ENCODE measurements at regions not wholly inside any gene's neighbourhood (a gene's known extent, or its start where the extent isn't known, plus 50 kb on each side); places are given as distances from the start of the nearest gene placed in this dataset.
A peak's percentile ranks its signal among the peaks of the same experiment; 100 is the strongest.

DNA sequence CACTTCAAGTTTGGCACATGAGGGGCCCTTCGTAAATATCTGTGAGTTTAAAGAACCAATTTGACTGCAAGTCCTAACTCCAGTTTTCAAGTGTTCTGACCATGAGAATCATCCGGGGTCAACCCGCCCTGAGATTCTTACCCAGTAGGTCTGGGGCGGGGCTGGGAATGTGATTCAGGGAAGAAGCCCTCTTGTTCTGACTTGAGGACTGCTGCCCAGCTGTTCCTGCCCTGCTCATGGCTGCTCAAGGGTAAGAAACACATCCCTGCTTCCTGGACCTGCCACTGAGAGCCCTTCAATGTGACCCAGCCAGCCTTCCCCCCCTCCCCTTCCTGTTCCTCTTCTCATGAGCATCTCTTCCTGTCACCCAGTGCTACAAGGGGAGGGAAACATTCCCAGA lies 92.7 kb upstream of the PGRMC2 start:
- TF ChIP-seq CTCF (IDR thresholded peaks at IDR 0.05; ENCODE audit: unreplicated experiment in 3 of 3), result no peak
- no peaks in the 10 kb centered on the region for H3K27me3 Mint-ChIP-seq (ENCODE audit: low read depth)
- H3K4me3 Mint-ChIP-seq, result no peak overlapping the region
- H3K36me3 Mint-ChIP-seq (ENCODE audit: low read depth), result peaks cover 13% of the 10 kb centered on the region
- H3K4me1 Mint-ChIP-seq, result peaks cover 35% of the 10 kb centered on the region
- no peak overlapping the region for H3K27ac Mint-ChIP-seq
- peaks cover 11% of the 10 kb centered on the region for H3K9me3 Mint-ChIP-seq

GRCh38 chr4:128379860-128380259 lies 92.2 kb upstream of the PGRMC2 start:
- Mint-ChIP-seq H3K36me3 (ENCODE audit: low read depth) (peaks cover 13% of the 10 kb centered on the region), H3K9me3 (peaks cover 11% of the 10 kb centered on the region), H3K27me3 (ENCODE audit: low read depth) (no peaks in the 10 kb centered on the region), H3K27ac (no peak overlapping the region), H3K4me1 (peaks cover 31% of the 10 kb centered on the region), H3K4me3 (no peak overlapping the region)
- peak in 2 of 3 experiments; percentile 17 to 31 for TF ChIP-seq CTCF (IDR thresholded peaks at IDR 0.05; ENCODE audit: unreplicated experiment in 3 of 3)

DNA sequence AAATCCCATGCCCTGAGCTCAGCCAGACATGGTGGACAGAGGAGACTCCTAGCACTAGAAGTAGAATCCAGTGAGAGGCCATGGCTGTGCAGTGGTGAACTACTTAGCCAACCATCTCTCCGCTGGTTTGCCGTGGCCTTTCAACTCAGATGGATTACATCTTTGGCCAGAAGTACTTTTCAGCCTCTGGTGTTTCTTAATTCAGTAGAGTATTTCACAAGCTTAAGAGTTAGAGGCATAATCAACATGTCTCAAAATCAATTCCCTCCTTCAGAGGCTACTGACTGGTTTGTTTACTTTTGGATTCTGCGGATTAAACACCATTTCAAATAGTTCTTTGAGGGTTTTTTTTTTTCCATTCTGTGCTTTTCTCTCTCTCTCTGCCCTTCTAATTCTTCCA lies 91.1 kb upstream of the PGRMC2 start:
- peaks cover 11% of the 10 kb centered on the region for H3K9me3 Mint-ChIP-seq
- H3K4me3 Mint-ChIP-seq, result no peak overlapping the region
- H3K27ac Mint-ChIP-seq, result no peak overlapping the region
- TF ChIP-seq CTCF (IDR thresholded peaks at IDR 0.05; ENCODE audit: unreplicated experiment in 3 of 3), result no peak
- peaks cover 27% of the 10 kb centered on the region for H3K4me1 Mint-ChIP-seq
- H3K27me3 Mint-ChIP-seq (ENCODE audit: low read depth), result no peaks in the 10 kb centered on the region
- peaks cover 13% of the 10 kb centered on the region for H3K36me3 Mint-ChIP-seq (ENCODE audit: low read depth)

GRCh38 chr4:128376958-128377357 lies 89.3 kb upstream of the PGRMC2 start:
- H3K27ac Mint-ChIP-seq, result no peak overlapping the region
- TF ChIP-seq CTCF (IDR thresholded peaks at IDR 0.05; ENCODE audit: unreplicated experiment in 3 of 3), result no peak
- H3K36me3 Mint-ChIP-seq (ENCODE audit: low read depth), result peaks cover 13% of the 10 kb centered on the region
- no peak overlapping the region for H3K4me3 Mint-ChIP-seq
- peaks cover 28% of the 10 kb centered on the region for H3K4me1 Mint-ChIP-seq
- H3K9me3 Mint-ChIP-seq, result peaks cover 11% of the 10 kb centered on the region
- H3K27me3 Mint-ChIP-seq (ENCODE audit: low read depth), result no peaks in the 10 kb centered on the region

- H3K4me3 Mint-ChIP-seq, result no peak overlapping the region
- no peak for TF ChIP-seq CTCF (IDR thresholded peaks at IDR 0.05; ENCODE audit: unreplicated experiment in 3 of 3)
- no peak overlapping the region for H3K27ac Mint-ChIP-seq
- H3K27me3 Mint-ChIP-seq (ENCODE audit: low read depth), result no peaks in the 10 kb centered on the region
- peaks cover 13% of the 10 kb centered on the region for H3K36me3 Mint-ChIP-seq (ENCODE audit: low read depth)
- H3K9me3 Mint-ChIP-seq, result peaks cover 11% of the 10 kb centered on the region
- H3K4me1 Mint-ChIP-seq, result peaks cover 27% of the 10 kb centered on the region
These were observed 88.7 kb upstream of the PGRMC2 start for GRCh38 chr4:128376303-128376702.

DNA sequence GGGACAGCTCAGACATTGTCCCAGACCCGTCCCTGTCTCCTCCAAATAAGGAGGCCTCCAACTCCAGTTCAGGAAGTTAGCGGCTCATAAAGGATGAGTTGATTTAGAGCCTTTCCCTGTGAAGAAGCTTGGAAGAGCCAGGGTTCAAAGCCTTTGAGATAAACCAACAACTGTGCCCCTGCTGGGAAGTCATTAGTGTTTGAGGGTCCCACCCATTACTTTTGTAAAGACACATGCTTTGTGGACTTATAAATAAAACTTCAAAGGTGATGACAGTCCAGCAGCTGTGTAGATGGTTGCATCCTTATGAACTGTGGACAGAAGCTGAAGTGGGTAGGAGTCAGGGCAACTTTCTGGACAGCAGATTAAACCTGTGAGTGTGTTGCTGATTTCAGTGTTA lies 86.0 kb upstream of the PGRMC2 start:
- Mint-ChIP-seq H3K4me1 (peaks cover 21% of the 10 kb centered on the region), H3K36me3 (ENCODE audit: low read depth) (peaks cover 17% of the 10 kb centered on the region), H3K27me3 (ENCODE audit: low read depth) (no peaks in the 10 kb centered on the region), H3K4me3 (peak overlapping the region in 1 of 3 experiments; percentile 24), H3K9me3 (peaks cover 15% of the 10 kb centered on the region), H3K27ac (no peak overlapping the region)
- TF ChIP-seq CTCF (IDR thresholded peaks at IDR 0.05; ENCODE audit: unreplicated experiment in 3 of 3), result no peak
